ENCODE measurements at regions not wholly inside any gene's neighbourhood (a gene's known extent, or its start where the extent isn't known, plus 50 kb on each side); places are given as distances from the start of the nearest gene placed in this dataset.

DNA sequence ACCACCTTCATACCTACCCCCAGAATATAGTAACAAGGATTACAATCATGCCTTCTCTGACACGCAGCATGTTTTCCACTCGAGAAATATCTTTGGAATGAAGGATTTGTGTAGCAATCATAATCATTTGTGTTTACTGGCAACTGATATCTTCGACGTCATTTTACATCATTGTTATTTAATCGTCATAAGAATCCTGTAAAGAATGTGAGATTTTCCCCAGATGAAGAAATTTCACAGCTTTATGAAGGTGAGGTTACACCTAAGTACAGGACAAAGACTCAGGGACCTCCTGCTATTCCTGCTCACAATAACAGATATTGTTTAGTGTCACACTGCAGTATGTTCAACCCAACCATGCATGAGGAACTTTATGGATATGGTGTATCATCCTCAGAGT is 198.2 kb upstream of the LDB2 start:
- DNase-seq: no peak

DNA sequence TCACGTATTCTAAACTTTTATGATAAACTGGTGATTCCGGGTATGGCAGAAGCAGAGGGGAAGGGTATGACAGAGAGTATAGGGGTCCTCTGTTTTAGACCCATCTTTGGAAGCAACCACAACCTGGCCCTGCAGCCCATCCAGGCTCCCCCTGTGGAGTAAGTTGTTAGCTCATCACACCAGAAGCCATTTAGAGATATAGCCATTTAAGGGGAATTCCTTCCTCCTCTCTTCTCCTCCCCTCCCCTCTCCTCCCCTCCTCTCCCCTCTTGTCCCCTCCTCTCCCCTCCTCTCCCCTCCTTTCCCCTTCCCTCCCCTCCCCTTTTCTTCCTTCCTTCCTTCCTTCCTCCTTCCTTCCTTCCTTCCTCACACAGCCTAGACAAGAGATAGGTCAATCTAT is 197.3 kb upstream of the LDB2 start:
- DNase-seq: no peak

GRCh38 chr4:17094876-17095210 is 196.4 kb upstream of the LDB2 start:
- no peak for DNase-seq

DNA sequence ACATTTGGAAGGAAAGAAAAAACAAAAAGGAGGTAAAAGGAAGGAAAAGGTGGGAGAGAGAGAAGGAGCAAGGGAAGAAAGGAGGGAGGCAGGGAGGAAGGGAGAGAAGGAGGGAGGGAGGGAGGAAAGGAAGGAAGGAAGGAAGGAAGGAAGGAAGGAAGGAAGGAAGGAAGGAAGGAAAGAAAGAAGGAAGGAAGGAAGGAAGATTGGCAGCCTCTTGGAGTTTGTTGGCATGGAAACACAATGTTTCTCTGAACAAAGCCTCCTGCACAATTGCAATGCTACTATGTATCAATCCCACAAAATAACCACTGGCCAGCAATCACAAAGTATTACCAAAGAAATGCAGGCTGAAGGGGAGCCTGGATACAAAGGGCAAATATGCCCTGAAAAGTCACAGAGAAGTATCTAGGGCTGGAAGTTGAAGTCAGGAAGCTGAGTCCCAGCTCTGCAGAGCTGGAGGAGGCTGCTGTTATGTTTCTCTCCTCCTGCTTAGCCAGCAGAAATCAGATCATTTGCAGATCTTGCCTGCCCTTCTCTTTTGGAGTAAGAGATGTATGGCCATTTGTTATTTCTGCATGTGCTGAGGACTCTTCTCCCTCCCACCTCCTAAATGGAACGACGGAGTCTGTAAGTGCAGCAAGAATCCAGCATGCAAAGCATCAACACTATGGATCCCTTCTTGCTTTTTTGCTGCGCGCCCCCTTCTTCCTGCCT is 195.9 kb upstream of the LDB2 start:
- no peak for DNase-seq

DNA sequence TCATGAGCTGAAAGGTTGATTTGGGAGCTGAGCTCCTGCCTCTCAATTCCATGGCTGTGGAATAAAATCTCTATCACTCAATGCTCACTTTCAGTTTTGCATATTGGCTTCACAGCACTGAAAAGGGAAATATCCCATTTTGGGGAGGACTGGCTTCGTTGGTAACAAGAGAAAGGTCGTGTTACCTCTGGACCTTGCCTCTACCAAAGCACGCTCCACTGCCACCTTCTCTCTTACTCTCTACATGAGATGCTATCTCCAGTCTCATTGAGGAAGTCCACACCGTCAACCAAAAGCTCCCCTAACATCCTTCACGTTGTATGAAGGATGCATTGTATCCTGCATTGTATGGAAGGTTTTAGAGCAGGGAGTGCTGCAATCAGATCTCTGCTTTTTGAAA is 195.0 kb upstream of the LDB2 start:
- no peak for DNase-seq

- DNase-seq: no peak
Measured at GRCh38 chr4:17092736-17093437, 194.4 kb upstream of the LDB2 start.

- DNase-seq: no peak
Measured at GRCh38 chr4:17091104-17091503, 192.7 kb upstream of the LDB2 start.

GRCh38 chr4:17090063-17090462 is 191.6 kb upstream of the LDB2 start:
- DNase-seq: no peak

GRCh38 chr4:17085416-17085815 is 187.0 kb upstream of the LDB2 start:
- no peak for DNase-seq

- DNase-seq: no peak
Measured at GRCh38 chr4:17082186-17082585, 183.7 kb upstream of the LDB2 start.

GRCh38 chr4:17081179-17081578 is 182.7 kb upstream of the LDB2 start:
- no peak for DNase-seq

- DNase-seq: no peak
Measured at GRCh38 chr4:17077105-17077504, 178.7 kb upstream of the LDB2 start.

DNA sequence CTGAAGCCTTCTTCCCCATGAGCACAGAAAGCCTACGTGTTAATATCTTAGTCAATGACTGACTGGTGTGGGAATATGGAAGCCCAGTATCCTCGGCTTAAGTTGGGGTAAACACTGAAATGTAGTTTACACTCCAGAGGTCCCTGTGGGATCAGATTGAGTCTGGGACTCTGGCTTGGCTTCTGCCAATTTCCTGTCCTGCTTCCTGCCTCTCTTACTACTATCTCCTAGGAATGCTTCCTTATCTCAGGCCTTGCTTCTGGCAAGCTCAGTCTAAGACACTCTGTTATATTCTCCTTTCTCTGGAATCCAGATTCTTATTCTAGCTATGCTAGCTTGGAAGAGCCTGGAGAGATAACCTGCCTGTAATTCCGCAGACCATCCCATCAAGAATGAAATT is 174.0 kb upstream of the LDB2 start:
- no peak for DNase-seq

- DNase-seq: no peak
Measured at GRCh38 chr4:17068891-17069290, 170.4 kb upstream of the LDB2 start.

DNA sequence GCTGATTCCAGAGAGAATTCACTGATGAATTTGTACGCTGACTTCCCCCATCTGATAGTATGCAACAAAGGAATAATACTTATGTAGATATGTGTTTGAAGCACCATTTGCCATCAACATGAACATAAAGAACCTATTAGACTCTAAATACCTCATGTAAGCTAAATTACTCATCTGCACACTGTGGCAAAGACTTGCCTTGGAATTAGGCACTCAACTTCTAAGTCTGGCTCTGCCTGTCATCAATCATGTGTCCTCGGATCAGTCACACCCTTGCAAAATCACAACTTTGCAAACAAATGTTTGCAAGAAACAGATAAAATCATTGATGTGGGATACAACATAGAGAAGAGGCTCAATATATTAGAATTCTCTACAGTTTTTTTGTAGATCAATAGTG is 169.9 kb upstream of the LDB2 start:
- DNase-seq: no peak

- no peak for DNase-seq
Measured at GRCh38 chr4:17066972-17067371, 168.5 kb upstream of the LDB2 start.

DNA sequence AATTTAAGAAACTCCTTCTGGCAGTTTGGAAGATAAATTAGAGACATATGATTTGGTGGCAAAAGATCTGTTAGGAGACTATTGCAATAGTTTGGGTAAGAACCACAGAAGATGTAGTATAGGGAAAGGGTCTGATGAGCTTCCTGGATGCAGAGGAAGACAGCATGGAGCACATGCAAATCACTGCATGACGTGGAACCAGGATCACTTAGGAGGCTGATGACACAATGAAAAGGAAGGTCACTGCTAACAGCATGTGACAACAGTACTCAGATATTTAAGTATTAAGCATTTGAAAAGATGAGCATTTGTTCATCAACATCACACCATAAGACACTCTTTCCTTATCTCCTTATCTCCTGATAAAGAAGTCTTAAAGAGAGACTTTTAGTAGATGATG is 167.8 kb upstream of the LDB2 start:
- no peak for DNase-seq

- no peak for DNase-seq
Measured at GRCh38 chr4:17065821-17066220, 167.4 kb upstream of the LDB2 start.

DNA sequence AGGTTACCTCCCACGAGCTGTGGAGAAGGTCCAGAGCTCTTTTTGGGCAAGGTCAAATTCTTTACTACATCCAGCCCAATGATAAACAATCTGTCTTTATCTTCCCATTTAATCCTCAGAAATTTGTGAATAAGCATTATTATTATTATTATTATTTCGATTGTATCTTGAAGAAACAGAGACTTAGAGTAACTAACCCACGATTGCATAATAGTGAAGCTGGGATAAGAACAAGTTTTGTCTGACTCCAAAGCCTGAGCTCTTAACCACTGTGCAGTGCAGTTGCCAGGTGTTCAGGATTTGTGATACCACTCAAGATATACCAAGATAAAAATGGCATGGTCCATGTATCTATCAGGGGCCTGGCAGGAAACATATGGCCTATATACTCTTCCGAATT is 166.5 kb upstream of the LDB2 start:
- DNase-seq: no peak

DNA sequence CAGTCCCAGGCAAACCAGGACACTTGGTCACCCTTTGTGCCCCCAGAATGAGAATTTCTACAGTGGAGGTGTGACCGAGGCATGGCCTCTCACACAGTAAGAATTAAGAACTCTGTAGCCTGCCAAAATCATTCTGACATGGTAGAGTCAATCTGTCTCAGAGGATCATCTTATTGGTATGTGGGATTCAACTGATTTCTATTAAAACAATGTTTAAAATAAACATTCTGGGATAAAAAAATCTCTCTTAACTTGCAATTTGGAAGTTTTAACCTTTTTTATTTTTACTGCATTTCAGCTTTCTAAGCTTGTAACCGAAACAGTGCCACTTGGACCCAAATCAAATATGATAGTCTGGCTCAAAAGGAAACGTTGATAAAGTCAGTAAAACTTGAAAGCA is 165.4 kb upstream of the LDB2 start:
- no peak for DNase-seq

GRCh38 chr4:17060230-17060629 is 161.8 kb upstream of the LDB2 start:
- DNase-seq: no peak

- no peak for DNase-seq
Measured at GRCh38 chr4:17058916-17059741, 160.7 kb upstream of the LDB2 start.

- no peak for DNase-seq
Measured at GRCh38 chr4:17058536-17058915, 160.1 kb upstream of the LDB2 start.

DNA sequence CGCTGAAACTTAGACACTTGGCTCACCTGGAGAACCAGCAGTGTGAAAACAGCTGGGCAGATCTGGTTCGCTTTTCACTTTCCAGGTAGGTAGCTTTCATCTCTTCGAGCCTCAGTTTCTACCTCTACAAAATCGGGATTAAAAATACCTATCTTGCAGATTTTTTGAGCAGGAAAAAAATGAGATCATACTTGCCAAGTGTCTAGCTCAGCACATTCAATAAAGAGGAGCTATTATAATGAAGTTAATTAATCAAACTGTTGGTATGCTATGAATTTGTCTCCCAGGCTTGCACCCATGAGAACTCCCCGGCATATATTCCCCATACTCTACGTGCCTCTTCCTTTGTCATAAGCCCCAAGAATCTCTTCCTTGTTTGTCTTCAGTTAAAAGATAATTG is 158.6 kb upstream of the LDB2 start:
- no peak for DNase-seq
